ENCODE measurements at regions not wholly inside any gene's neighbourhood (a gene's known extent, or its start where the extent isn't known, plus 50 kb on each side); places are given as distances from the start of the nearest gene placed in this dataset.

DNA sequence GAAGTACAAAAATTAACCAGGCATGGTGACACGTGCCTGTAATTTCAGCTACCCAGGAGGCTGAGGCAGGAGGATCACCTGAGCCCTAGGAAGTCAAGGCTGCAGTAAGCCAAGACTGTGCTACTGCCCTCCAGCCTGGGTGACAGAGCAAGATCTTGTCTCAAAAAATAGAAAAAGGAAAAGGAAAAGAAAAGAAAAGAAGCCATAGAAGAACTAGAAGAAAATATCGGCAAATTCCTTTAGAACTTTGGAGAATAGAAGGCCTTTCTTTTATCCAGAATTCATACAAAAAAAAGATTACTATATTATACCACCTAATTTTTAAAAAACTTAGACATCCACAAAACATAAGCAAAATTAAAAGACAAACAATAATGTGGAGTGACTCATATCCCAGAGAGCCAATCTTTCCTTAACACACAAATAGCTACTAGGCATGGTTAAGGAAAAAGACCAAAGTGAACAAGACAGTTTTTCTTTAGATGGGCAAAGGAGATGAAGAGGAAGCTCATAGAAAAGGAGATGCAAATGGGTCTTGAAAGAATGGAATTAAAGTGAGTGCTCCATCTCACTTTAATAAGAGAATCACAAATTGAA, 251.1 kb upstream of the IRF2BP2 start:
- TF ChIP-seq, protein P1, sequence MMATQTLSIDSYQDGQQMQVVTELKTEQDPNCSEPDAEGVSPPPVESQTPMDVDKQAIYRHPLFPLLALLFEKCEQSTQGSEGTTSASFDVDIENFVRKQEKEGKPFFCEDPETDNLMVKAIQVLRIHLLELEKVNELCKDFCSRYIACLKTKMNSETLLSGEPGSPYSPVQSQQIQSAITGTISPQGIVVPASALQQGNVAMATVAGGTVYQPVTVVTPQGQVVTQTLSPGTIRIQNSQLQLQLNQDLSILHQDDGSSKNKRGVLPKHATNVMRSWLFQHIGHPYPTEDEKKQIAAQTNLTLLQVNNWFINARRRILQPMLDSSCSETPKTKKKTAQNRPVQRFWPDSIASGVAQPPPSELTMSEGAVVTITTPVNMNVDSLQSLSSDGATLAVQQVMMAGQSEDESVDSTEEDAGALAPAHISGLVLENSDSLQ (IDR thresholded peaks at IDR 0.05), result no peak
- TF ChIP-seq KAT7 (CRISPR knock-in tag; IDR thresholded peaks at IDR 0.05; ENCODE audit: borderline replicate concordance) (no peak), SIN3A (IDR thresholded peaks at IDR 0.05; ENCODE audit: borderline replicate concordance in 2 of 2, control insufficient read depth in 1 of 2, low read depth in 2 of 2, low read length in 2 of 2) (no peak), MCM7 (IDR thresholded peaks at IDR 0.05) (no peak), SMC3 (conservative IDR thresholded peaks at IDR 0.05; ENCODE audit: insufficient read depth, low read depth, low read length) (no peak), POLR2A (conservative IDR thresholded peaks at IDR 0.05) (no peak), FOXJ3 (CRISPR knock-in tag; IDR thresholded peaks at IDR 0.05) (no peak), CBX5 (IDR thresholded peaks at IDR 0.05; ENCODE audit: borderline replicate concordance, low read depth) (no peak), RFX5 (IDR thresholded peaks at IDR 0.05; ENCODE audit: low read depth, low read length) (no peak), POLR2AphosphoS5 (IDR thresholded peaks at IDR 0.05; ENCODE audit: control insufficient read depth, insufficient read depth, low read depth, low read length) (no peak), CEBPB (tag; IDR thresholded peaks at IDR 0.05) (no peak)
- TF ChIP-seq, protein P2, sequence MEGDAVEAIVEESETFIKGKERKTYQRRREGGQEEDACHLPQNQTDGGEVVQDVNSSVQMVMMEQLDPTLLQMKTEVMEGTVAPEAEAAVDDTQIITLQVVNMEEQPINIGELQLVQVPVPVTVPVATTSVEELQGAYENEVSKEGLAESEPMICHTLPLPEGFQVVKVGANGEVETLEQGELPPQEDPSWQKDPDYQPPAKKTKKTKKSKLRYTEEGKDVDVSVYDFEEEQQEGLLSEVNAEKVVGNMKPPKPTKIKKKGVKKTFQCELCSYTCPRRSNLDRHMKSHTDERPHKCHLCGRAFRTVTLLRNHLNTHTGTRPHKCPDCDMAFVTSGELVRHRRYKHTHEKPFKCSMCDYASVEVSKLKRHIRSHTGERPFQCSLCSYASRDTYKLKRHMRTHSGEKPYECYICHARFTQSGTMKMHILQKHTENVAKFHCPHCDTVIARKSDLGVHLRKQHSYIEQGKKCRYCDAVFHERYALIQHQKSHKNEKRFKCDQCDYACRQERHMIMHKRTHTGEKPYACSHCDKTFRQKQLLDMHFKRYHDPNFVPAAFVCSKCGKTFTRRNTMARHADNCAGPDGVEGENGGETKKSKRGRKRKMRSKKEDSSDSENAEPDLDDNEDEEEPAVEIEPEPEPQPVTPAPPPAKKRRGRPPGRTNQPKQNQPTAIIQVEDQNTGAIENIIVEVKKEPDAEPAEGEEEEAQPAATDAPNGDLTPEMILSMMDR (IDR thresholded peaks at IDR 0.05 in 2 of 3, conservative IDR thresholded peaks at IDR 0.05 in 1 of 3; ENCODE audit: insufficient read depth in 2 of 3, low read depth in 1 of 3, low read length in 3 of 3), result no peak
- TF ChIP-seq, protein P3, sequence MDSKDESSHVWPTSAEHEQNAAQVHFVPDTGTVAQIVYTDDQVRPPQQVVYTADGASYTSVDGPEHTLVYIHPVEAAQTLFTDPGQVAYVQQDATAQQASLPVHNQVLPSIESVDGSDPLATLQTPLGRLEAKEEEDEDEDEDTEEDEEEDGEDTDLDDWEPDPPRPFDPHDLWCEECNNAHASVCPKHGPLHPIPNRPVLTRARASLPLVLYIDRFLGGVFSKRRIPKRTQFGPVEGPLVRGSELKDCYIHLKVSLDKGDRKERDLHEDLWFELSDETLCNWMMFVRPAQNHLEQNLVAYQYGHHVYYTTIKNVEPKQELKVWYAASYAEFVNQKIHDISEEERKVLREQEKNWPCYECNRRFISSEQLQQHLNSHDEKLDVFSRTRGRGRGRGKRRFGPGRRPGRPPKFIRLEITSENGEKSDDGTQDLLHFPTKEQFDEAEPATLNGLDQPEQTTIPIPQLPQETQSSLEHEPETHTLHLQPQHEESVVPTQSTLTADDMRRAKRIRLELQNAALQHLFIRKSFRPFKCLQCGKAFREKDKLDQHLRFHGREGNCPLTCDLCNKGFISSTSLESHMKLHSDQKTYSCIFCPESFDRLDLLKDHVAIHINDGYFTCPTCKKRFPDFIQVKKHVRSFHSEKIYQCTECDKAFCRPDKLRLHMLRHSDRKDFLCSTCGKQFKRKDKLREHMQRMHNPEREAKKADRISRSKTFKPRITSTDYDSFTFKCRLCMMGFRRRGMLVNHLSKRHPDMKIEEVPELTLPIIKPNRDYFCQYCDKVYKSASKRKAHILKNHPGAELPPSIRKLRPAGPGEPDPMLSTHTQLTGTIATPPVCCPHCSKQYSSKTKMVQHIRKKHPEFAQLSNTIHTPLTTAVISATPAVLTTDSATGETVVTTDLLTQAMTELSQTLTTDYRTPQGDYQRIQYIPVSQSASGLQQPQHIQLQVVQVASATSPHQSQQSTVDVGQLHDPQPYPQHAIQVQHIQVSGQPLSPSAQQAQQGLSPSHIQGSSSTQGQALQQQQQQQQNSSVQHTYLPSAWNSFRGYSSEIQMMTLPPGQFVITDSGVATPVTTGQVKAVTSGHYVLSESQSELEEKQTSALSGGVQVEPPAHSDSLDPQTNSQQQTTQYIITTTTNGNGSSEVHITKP (IDR thresholded peaks at IDR 0.05; ENCODE audit: partially characterized antibody), result no peak

Measured in K562 (cell line).